ENCODE measurements at regions not wholly inside any gene's neighbourhood (a gene's known extent, or its start where the extent isn't known, plus 50 kb on each side); places are given as distances from the start of the nearest gene placed in this dataset.

DNA sequence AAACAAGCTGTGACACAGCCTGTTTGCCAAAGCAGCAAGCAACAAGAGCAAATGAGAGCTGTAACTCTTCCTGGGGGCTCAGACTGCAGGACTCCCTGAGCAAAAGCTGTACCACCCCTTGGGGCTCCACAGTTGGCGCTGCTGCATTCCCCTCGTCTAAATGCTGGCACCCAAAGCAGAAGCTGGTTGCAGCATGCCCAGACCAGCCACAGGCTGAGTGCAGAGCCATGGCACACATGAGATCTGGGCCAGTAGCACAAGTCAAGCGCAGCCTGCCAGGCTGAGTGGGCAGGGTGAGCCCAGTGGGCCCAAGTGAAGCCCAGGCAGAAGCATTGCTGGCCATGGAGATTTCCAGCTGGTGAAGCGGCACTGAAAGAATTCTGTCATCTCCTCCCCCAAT is 157.3 kb upstream of the GRAMD2B start:
- Histone ChIP-seq H3K27ac (no peak overlapping the region), H3K9me3 (no peaks in the 10 kb centered on the region), H3K4me1 (no peaks in the 10 kb centered on the region), H3K4me2 (no peak overlapping the region), H3K4me3 (no peak overlapping the region)
- ATAC-seq (no peak), DNase-seq (ENCODE audit: low read depth in 1 of 2, low spot score in 1 of 2) (no peak), FAIRE-seq (no peak)
- TF ChIP-seq KDM5A (IDR thresholded peaks at IDR 0.05) (no peak), CBX2 (IDR thresholded peaks at IDR 0.05; ENCODE audit: borderline replicate concordance, low read depth) (no peak), EHMT2 (IDR thresholded peaks at IDR 0.05; ENCODE audit: low read depth) (no peak), BHLHE40 (IDR thresholded peaks at IDR 0.05; ENCODE audit: low read depth, low read length) (no peak), SMC3 (IDR thresholded peaks at IDR 0.05) (no peak), BCL3 (IDR thresholded peaks at IDR 0.05) (no peak), HEYL (CRISPR knock-in tag; IDR thresholded peaks at IDR 0.05) (no peak), KDM1A (IDR thresholded peaks at IDR 0.05; ENCODE audit: low read depth) (no peak), POLR2AphosphoS2 (conservative IDR thresholded peaks at IDR 0.05; ENCODE audit: low read length) (no peak), NFE2L2 (conservative IDR thresholded peaks at IDR 0.05; ENCODE audit: low read length) (no peak), ZC3H11A (IDR thresholded peaks at IDR 0.05) (no peak), MYC (IDR thresholded peaks at IDR 0.05; ENCODE audit: borderline replicate concordance, low read length) (no peak), HOXB13 (CRISPR knock-in tag; IDR thresholded peaks at IDR 0.05; ENCODE audit: low read depth) (no peak), HDAC2 (IDR thresholded peaks at IDR 0.05) (no peak), HOXA7 (CRISPR knock-in tag; IDR thresholded peaks at IDR 0.05) (no peak), ESRRA (IDR thresholded peaks at IDR 0.05; ENCODE audit: borderline replicate concordance, low read length) (no peak)
- TF ChIP-seq, protein P1, sequence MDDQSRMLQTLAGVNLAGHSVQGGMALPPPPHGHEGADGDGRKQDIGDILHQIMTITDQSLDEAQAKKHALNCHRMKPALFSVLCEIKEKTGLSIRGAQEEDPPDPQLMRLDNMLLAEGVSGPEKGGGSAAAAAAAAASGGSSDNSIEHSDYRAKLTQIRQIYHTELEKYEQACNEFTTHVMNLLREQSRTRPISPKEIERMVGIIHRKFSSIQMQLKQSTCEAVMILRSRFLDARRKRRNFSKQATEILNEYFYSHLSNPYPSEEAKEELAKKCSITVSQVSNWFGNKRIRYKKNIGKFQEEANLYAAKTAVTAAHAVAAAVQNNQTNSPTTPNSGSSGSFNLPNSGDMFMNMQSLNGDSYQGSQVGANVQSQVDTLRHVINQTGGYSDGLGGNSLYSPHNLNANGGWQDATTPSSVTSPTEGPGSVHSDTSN (IDR thresholded peaks at IDR 0.05), result no peak
- ChIA-PET POLR2A (no interaction called here), CTCF (no interaction called here)
- WGBS (ENCODE audit: missing lambda C conversion rate), result 80% methylated on average over 1 of the region's 4 CpGs

DNA sequence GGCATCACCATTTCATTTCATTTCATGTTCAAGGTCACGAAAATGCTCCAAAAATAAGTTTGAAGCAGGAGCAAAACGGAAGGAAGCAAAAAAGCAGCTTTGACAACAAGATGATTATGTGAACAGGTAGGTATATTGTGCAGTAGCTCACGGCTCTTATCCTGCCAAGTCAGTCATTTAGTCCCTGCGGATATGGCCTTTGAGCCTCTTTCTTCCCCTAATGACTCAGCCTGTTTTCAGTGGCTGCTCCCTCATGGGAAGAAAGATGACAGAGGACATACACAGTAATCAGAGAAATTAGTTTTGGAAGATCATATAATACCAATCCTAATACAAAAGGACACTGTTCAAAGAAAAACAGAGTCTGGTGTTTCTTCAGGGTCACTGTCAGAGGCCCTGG is 155.8 kb upstream of the GRAMD2B start:
- ChIA-PET POLR2A (no interaction called here), CTCF (no interaction called here)
- Histone ChIP-seq H3K4me2 (no peak overlapping the region), H3K4me1 (no peaks in the 10 kb centered on the region), H3K4me3 (no peak overlapping the region), H3K27ac (no peak overlapping the region), H3K9me3 (no peaks in the 10 kb centered on the region)
- DNase-seq (ENCODE audit: low read depth in 1 of 2, low spot score in 1 of 2), result no peak
- 10% methylated on average over 4 of the region's 4 CpGs for WGBS (ENCODE audit: missing lambda C conversion rate)
- no peak for TF ChIP-seq PHF8 (IDR thresholded peaks at IDR 0.05; ENCODE audit: borderline replicate concordance, low read depth)
- no peak for TF ChIP-seq ZC3H11A (IDR thresholded peaks at IDR 0.05)
- TF ChIP-seq ZNF302 (CRISPR knock-in tag; IDR thresholded peaks at IDR 0.05), result no peak
- TF ChIP-seq GATA3 (IDR thresholded peaks at IDR 0.05; ENCODE audit: borderline replicate concordance), result no peak
- TF ChIP-seq MAX (IDR thresholded peaks at IDR 0.05), result no peak
- TF ChIP-seq FOSL2 (IDR thresholded peaks at IDR 0.05), result no peak
- no peak for TF ChIP-seq FOSL2 (CRISPR knock-in tag; IDR thresholded peaks at IDR 0.05)
- TF ChIP-seq REST (IDR thresholded peaks at IDR 0.05), result no peak
- TF ChIP-seq RFX5 (IDR thresholded peaks at IDR 0.05), result no peak
- TF ChIP-seq MAFK (IDR thresholded peaks at IDR 0.05; ENCODE audit: partially characterized antibody), result no peak
- TF ChIP-seq POLR2AphosphoS2 (conservative IDR thresholded peaks at IDR 0.05; ENCODE audit: low read length), result no peak
- no peak for TF ChIP-seq CBX2 (IDR thresholded peaks at IDR 0.05; ENCODE audit: borderline replicate concordance, low read depth)
- TF ChIP-seq ATOH8 (CRISPR knock-in tag; IDR thresholded peaks at IDR 0.05; ENCODE audit: low read depth), result no peak
- TF ChIP-seq MYC (IDR thresholded peaks at IDR 0.05; ENCODE audit: borderline replicate concordance, low read length), result no peak
- no peak for TF ChIP-seq KDM5A (IDR thresholded peaks at IDR 0.05)
- TF ChIP-seq HDAC2 (IDR thresholded peaks at IDR 0.05), result no peak
- TF ChIP-seq POLR2A (IDR thresholded peaks at IDR 0.05; ENCODE audit: low read length), result no peak
- no peak for TF ChIP-seq TP53 (CRISPR knock-in tag; IDR thresholded peaks at IDR 0.05)
- no peak for TF ChIP-seq HOXB13 (CRISPR knock-in tag; IDR thresholded peaks at IDR 0.05; ENCODE audit: low read depth)
- no peak for TF ChIP-seq ZFP36 (IDR thresholded peaks at IDR 0.05; ENCODE audit: borderline replicate concordance, partially characterized antibody)
- TF ChIP-seq KDM1A (IDR thresholded peaks at IDR 0.05; ENCODE audit: low read depth), result no peak
- no peak for FAIRE-seq
- no peak for ATAC-seq
